Neural progenitor cell (in vitro differentiated cells): ENCODE measurements at regions not wholly inside any gene's neighbourhood (a gene's known extent, or its start where the extent isn't known, plus 50 kb on each side); places are given as distances from the start of the nearest gene placed in this dataset.

ENCODE experiments used
- EZH2 ChIP-seq: fragments of 200-600 bp; sonication (generic); IDR thresholded peaks from 2 replicates; pipeline ENCODE4 v1.6.1; 2017; ENCODE audit warnings: antibody characterized with exemption, mild to moderate bottlenecking, moderate library complexity
- TF ChIP-seq, protein P1 (sequence below): fragments of 200-600 bp; sonication (generic); IDR thresholded peaks from 2 replicates; pipeline ENCODE4 v1.5.1; 2017; ENCODE audit warnings: antibody characterized with exemption, mild to moderate bottlenecking

DNA sequence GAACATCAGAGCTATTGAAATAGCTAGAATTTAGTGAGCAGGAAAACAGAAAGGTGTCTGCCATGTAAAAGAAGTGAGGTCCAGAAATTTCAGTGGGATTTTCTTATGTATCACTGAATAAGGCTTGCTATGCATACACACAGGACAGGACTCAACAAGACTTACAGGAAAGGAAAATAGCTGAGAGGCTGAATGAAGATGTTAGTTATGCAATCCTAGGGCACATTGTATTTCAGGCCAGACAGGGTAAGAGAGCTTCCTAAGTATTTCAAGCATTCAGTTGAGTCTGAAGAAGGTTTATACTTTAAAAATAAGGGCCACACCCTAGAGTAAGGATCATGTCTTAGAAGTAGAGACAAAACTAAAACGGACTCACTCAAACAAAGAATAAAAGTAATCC, 419.9 kb upstream of the PRR20A start:
- TF ChIP-seq, protein P1, sequence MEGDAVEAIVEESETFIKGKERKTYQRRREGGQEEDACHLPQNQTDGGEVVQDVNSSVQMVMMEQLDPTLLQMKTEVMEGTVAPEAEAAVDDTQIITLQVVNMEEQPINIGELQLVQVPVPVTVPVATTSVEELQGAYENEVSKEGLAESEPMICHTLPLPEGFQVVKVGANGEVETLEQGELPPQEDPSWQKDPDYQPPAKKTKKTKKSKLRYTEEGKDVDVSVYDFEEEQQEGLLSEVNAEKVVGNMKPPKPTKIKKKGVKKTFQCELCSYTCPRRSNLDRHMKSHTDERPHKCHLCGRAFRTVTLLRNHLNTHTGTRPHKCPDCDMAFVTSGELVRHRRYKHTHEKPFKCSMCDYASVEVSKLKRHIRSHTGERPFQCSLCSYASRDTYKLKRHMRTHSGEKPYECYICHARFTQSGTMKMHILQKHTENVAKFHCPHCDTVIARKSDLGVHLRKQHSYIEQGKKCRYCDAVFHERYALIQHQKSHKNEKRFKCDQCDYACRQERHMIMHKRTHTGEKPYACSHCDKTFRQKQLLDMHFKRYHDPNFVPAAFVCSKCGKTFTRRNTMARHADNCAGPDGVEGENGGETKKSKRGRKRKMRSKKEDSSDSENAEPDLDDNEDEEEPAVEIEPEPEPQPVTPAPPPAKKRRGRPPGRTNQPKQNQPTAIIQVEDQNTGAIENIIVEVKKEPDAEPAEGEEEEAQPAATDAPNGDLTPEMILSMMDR = no peak
- TF ChIP-seq EZH2 = no peak
